ENCODE measurements at regions not wholly inside any gene's neighbourhood (a gene's known extent, or its start where the extent isn't known, plus 50 kb on each side); places are given as distances from the start of the nearest gene placed in this dataset.

- H3K27me3 ChIP-seq (ENCODE audit: control insufficient read depth, insufficient read depth, low read length) = no peaks in the 10 kb centered on the region
- DNase-seq (ENCODE audit: low read depth in 2 of 2) = no peak
- H3K4me2 ChIP-seq (ENCODE audit: extremely low read depth, insufficient read depth, low read length) = no peak overlapping the region
- H3K27ac ChIP-seq (ENCODE audit: insufficient read depth, low read length) = no peak overlapping the region
- TF ChIP-seq CTCF (conservative IDR thresholded peaks at IDR 0.05 in 1 of 2, IDR thresholded peaks at IDR 0.05 in 1 of 2; ENCODE audit: low read depth in 1 of 2, low read length in 2 of 2) (no peak), EZH2 (IDR thresholded peaks at IDR 0.05; ENCODE audit: low read length, missing control alignments) (no peak)
- H4K20me1 ChIP-seq (ENCODE audit: control insufficient read depth, extremely low read depth, insufficient read depth, low read length) = no peaks in the 10 kb centered on the region
- H3K9ac ChIP-seq (ENCODE audit: insufficient read depth, low read length) = no peak overlapping the region
- H3K36me3 ChIP-seq (ENCODE audit: control insufficient read depth, insufficient read depth, low read length) = no peaks in the 10 kb centered on the region
- no peak overlapping the region for H2AFZ ChIP-seq (ENCODE audit: low read length)
- no peaks in the 10 kb centered on the region for H3K9me3 ChIP-seq (ENCODE audit: control insufficient read depth, insufficient read depth, low read depth, low read length)
- no peaks in the 10 kb centered on the region for H3K79me2 ChIP-seq (ENCODE audit: control insufficient read depth, insufficient read depth, low read length)
- no peaks in the 10 kb centered on the region for H3K4me1 ChIP-seq (ENCODE audit: control insufficient read depth, extremely low read depth, insufficient read depth, low read length)
- H3K4me3 ChIP-seq (replicated peaks in 1 of 4; ENCODE audit: control extremely low read depth in 1 of 4, insufficient read depth in 1 of 4, low read depth in 3 of 4, low read length in 4 of 4) = no peak overlapping the region
Observed at GRCh38 chr22:34736081-34736480, 329.9 kb upstream of the ISX start.

- Histone ChIP-seq H3K9ac (ENCODE audit: insufficient read depth, low read length) (no peak overlapping the region), H2AFZ (ENCODE audit: low read length) (no peak overlapping the region), H3K9me3 (ENCODE audit: control insufficient read depth, insufficient read depth, low read depth, low read length) (no peaks in the 10 kb centered on the region), H3K36me3 (ENCODE audit: control insufficient read depth, insufficient read depth, low read length) (no peaks in the 10 kb centered on the region), H3K27ac (ENCODE audit: insufficient read depth, low read length) (no peak overlapping the region), H3K27me3 (ENCODE audit: control insufficient read depth, insufficient read depth, low read length) (no peaks in the 10 kb centered on the region), H3K79me2 (ENCODE audit: control insufficient read depth, insufficient read depth, low read length) (no peaks in the 10 kb centered on the region), H4K20me1 (ENCODE audit: control insufficient read depth, extremely low read depth, insufficient read depth, low read length) (no peaks in the 10 kb centered on the region), H3K4me3 (replicated peaks in 1 of 4; ENCODE audit: control extremely low read depth in 1 of 4, insufficient read depth in 1 of 4, low read depth in 3 of 4, low read length in 4 of 4) (no peak overlapping the region), H3K4me2 (ENCODE audit: extremely low read depth, insufficient read depth, low read length) (no peak overlapping the region), H3K4me1 (ENCODE audit: control insufficient read depth, extremely low read depth, insufficient read depth, low read length) (no peaks in the 10 kb centered on the region)
- TF ChIP-seq CTCF (conservative IDR thresholded peaks at IDR 0.05 in 1 of 2, IDR thresholded peaks at IDR 0.05 in 1 of 2; ENCODE audit: low read depth in 1 of 2, low read length in 2 of 2) (no peak), EZH2 (IDR thresholded peaks at IDR 0.05; ENCODE audit: low read length, missing control alignments) (no peak)
- DNase-seq (ENCODE audit: low read depth in 2 of 2) = no peak
Observed at GRCh38 chr22:34738661-34739400, 327.1 kb upstream of the ISX start.

- no peaks in the 10 kb centered on the region for H3K27me3 ChIP-seq (ENCODE audit: control insufficient read depth, insufficient read depth, low read length)
Observed at GRCh38 chr22:34743110-34743751, 322.7 kb upstream of the ISX start.

More at GRCh38 chr22:34743110-34743751, 322.7 kb upstream of the ISX start:
- TF ChIP-seq EZH2 (IDR thresholded peaks at IDR 0.05; ENCODE audit: low read length, missing control alignments) (no peak), CTCF (conservative IDR thresholded peaks at IDR 0.05 in 1 of 2, IDR thresholded peaks at IDR 0.05 in 1 of 2; ENCODE audit: low read depth in 1 of 2, low read length in 2 of 2) (no peak)
- Histone ChIP-seq H3K4me3 (replicated peaks in 1 of 4; ENCODE audit: control extremely low read depth in 1 of 4, insufficient read depth in 1 of 4, low read depth in 3 of 4, low read length in 4 of 4) (no peak overlapping the region), H3K4me2 (ENCODE audit: extremely low read depth, insufficient read depth, low read length) (no peak overlapping the region), H3K9me3 (ENCODE audit: control insufficient read depth, insufficient read depth, low read depth, low read length) (no peaks in the 10 kb centered on the region), H2AFZ (ENCODE audit: low read length) (no peak overlapping the region), H3K27ac (ENCODE audit: insufficient read depth, low read length) (no peak overlapping the region), H3K79me2 (ENCODE audit: control insufficient read depth, insufficient read depth, low read length) (no peaks in the 10 kb centered on the region), H3K4me1 (ENCODE audit: control insufficient read depth, extremely low read depth, insufficient read depth, low read length) (no peaks in the 10 kb centered on the region), H3K9ac (ENCODE audit: insufficient read depth, low read length) (no peak overlapping the region), H4K20me1 (ENCODE audit: control insufficient read depth, extremely low read depth, insufficient read depth, low read length) (no peaks in the 10 kb centered on the region), H3K36me3 (ENCODE audit: control insufficient read depth, insufficient read depth, low read length) (no peaks in the 10 kb centered on the region)
- no peak for DNase-seq (ENCODE audit: low read depth in 2 of 2)
